Endodermal cell (in vitro differentiated cells): ENCODE measurements at regions not wholly inside any gene's neighbourhood (a gene's known extent, or its start where the extent isn't known, plus 50 kb on each side); places are given as distances from the start of the nearest gene placed in this dataset.

Source experiments
- DNase-seq: peaks from one replicate; pipeline ENCODE4 v3.0.0-alpha.2; 2017
- H3K27ac ChIP-seq: 2 replicates; pipeline ENCODE4 v1.5.1; 2013; ENCODE audit warnings: mild to moderate bottlenecking, low read depth, low read length, moderate library complexity
- H3K27me3 ChIP-seq: 2 replicates; pipeline ENCODE4 v1.6.1; 2013; ENCODE audit warnings: mild to moderate bottlenecking, low read length, moderate library complexity; ENCODE audit not compliant: insufficient read depth, control insufficient read depth, poor library complexity, severe bottlenecking
- H3K36me3 ChIP-seq: 2 replicates; pipeline ENCODE4 v1.7.0; 2013; ENCODE audit warnings: mild to moderate bottlenecking, low read length, moderate library complexity; ENCODE audit not compliant: control insufficient read depth, insufficient read depth
- H3K4me1 ChIP-seq: one replicate; pipeline ENCODE4 v1.7.0; 2013; ENCODE audit warnings: low read length; ENCODE audit not compliant: control insufficient read depth, insufficient read depth
- H3K4me3 ChIP-seq: 2 replicates; pipeline ENCODE4 v1.5.1; 2013; ENCODE audit warnings: mild to moderate bottlenecking, low read length, moderate library complexity
- H3K9ac ChIP-seq: 2 replicates; pipeline ENCODE4 v1.6.1; 2013; ENCODE audit warnings: mild to moderate bottlenecking, low read length, moderate library complexity; ENCODE audit not compliant: poor library complexity, severe bottlenecking; ENCODE audit errors: extremely low read depth
- H3K9me3 ChIP-seq: 2 replicates; pipeline ENCODE4 v1.6.1; 2013; ENCODE audit warnings: mild to moderate bottlenecking, low read length, moderate library complexity; ENCODE audit not compliant: control insufficient read depth
- H3K27ac Mint-ChIP-seq: 2 replicates; pipeline ENCODE4 v1.8.0; 2020; ENCODE audit warnings: mixed read lengths
- H3K27me3 Mint-ChIP-seq: 2 replicates; pipeline ENCODE4 v1.8.0; 2021; ENCODE audit warnings: mild to moderate bottlenecking, mixed read lengths; ENCODE audit not compliant: insufficient read depth
- H3K36me3 Mint-ChIP-seq: 2 replicates; pipeline ENCODE4 v1.8.0; 2020; ENCODE audit warnings: low read depth, mixed read lengths
- H3K4me1 Mint-ChIP-seq: 2 replicates; pipeline ENCODE4 v1.8.0; 2020; ENCODE audit warnings: mixed read lengths
- H3K4me3 Mint-ChIP-seq: 2 replicates; pipeline ENCODE4 v1.8.0; 2020; ENCODE audit warnings: mild to moderate bottlenecking, moderate library complexity, mixed read lengths
- H3K9me3 Mint-ChIP-seq: 2 replicates; pipeline ENCODE4 v1.8.0; 2020; ENCODE audit warnings: mild to moderate bottlenecking, mixed read lengths
- WGBS, 2 experiments: methylation state at CpG; one replicate each; pipeline versions ENCODE4 v1.1.5 to v1.1.7; 2013; ENCODE audit warnings: missing lambda C conversion rate in 2 of 2, mixed read lengths in 1 of 2; ENCODE audit not compliant: insufficient coverage in 1 of 2, insufficient read length in 1 of 2; 5-methylcytosine and 5-hydroxymethylcytosine counted together
- TF ChIP-seq, protein P1 (sequence below): fragments of 200-600 bp; sonication (generic); conservative IDR thresholded peaks from 2 replicates; pipeline ENCODE4 v1.5.0; 2021; ENCODE audit warnings: antibody characterized with exemption, mild to moderate bottlenecking

DNA sequence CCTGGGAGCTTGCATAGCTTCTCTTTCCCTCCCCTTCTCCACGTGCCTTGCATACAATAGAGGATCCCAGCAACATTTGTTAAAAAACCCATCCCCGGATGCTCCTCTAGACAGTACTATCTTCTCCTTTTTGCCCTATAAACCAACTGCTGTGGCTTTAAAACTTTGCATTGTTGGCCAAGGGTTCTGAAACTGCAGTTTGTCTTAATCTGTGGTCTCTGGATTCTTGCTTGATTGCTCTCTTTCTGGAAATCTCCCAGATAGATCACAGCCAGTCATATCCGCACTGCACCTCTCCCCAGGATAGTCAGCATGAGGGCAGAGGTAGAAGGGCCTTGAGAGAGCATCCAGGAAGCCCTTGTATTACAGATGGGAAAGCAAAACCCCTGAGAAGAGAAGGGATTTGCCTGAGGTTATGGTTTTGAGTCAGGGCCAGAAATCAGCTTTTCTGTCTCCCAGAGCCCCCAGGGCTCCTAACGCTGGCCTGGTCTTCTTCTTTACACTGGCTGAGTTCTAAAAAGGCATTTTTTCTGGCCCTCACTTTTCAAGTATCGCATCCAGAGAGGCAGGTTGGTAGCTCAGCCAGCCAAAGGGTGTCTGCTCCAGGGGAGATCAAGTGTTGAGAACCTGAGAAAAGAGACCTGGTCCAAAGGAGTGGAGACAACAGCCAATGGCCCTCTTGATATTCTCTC, 70.6 kb downstream of the ADM start:
- no peaks in the 10 kb centered on the region for H3K27me3 ChIP-seq
- no peak overlapping the region for H3K27ac Mint-ChIP-seq
- no peak for DNase-seq
- H3K36me3 ChIP-seq: no peaks in the 10 kb centered on the region
- H3K27me3 Mint-ChIP-seq: no peaks in the 10 kb centered on the region
- no peak overlapping the region for H3K27ac ChIP-seq
- H3K36me3 Mint-ChIP-seq: no peaks in the 10 kb centered on the region
- TF ChIP-seq, protein P1, sequence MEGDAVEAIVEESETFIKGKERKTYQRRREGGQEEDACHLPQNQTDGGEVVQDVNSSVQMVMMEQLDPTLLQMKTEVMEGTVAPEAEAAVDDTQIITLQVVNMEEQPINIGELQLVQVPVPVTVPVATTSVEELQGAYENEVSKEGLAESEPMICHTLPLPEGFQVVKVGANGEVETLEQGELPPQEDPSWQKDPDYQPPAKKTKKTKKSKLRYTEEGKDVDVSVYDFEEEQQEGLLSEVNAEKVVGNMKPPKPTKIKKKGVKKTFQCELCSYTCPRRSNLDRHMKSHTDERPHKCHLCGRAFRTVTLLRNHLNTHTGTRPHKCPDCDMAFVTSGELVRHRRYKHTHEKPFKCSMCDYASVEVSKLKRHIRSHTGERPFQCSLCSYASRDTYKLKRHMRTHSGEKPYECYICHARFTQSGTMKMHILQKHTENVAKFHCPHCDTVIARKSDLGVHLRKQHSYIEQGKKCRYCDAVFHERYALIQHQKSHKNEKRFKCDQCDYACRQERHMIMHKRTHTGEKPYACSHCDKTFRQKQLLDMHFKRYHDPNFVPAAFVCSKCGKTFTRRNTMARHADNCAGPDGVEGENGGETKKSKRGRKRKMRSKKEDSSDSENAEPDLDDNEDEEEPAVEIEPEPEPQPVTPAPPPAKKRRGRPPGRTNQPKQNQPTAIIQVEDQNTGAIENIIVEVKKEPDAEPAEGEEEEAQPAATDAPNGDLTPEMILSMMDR: no peak
- no peaks in the 10 kb centered on the region for H3K4me1 Mint-ChIP-seq
- H3K4me3 Mint-ChIP-seq: no peak overlapping the region
- peaks cover 9% of the 10 kb centered on the region for H3K9me3 ChIP-seq
- 85 to 86% methylated on average over 3 to 5 of the region's 5 CpGs for WGBS, 2 experiments
- H3K9me3 Mint-ChIP-seq: peaks cover 2% of the 10 kb centered on the region
- no peak overlapping the region for H3K4me3 ChIP-seq
- H3K9ac ChIP-seq: no peak overlapping the region
- peaks cover 4% of the 10 kb centered on the region for H3K4me1 ChIP-seq

DNA sequence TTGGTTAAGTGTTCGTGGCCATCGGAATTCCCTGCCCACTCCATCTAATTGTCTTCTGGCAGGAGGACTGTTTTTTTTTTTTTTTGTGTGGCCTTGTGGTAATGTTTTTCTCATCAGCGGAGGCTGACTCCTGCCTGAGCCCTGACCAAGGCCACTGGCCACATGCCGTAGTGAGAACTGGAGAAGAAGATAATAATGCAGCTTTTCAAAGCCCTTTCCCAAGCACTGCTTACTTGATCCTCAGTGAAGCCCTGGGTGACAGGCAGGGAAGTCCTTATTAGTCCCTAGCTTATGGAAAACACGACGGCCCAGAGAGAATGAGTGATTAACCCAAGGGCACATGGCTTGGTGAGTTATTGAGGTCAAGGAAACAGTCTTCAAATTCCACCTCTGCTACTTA, 71.2 kb downstream of the ADM start:
- H3K4me3 ChIP-seq: no peak overlapping the region
- Mint-ChIP-seq H3K27me3 (peaks cover 1% of the 10 kb centered on the region), H3K4me1 (no peaks in the 10 kb centered on the region), H3K4me3 (no peak overlapping the region), H3K27ac (no peak overlapping the region), H3K36me3 (no peaks in the 10 kb centered on the region), H3K9me3 (no peaks in the 10 kb centered on the region)
- DNase-seq: no peak
- WGBS, 2 experiments: 93% methylated on average over 3 to 6 of the region's 6 CpGs
- peaks cover 4% of the 10 kb centered on the region for H3K4me1 ChIP-seq
- H3K36me3 ChIP-seq: no peaks in the 10 kb centered on the region
- H3K9ac ChIP-seq: no peak overlapping the region
- H3K27ac ChIP-seq: no peak overlapping the region
- no peaks in the 10 kb centered on the region for H3K27me3 ChIP-seq
- TF ChIP-seq, protein P1: no peak
- H3K9me3 ChIP-seq: peaks cover 2% of the 10 kb centered on the region

DNA sequence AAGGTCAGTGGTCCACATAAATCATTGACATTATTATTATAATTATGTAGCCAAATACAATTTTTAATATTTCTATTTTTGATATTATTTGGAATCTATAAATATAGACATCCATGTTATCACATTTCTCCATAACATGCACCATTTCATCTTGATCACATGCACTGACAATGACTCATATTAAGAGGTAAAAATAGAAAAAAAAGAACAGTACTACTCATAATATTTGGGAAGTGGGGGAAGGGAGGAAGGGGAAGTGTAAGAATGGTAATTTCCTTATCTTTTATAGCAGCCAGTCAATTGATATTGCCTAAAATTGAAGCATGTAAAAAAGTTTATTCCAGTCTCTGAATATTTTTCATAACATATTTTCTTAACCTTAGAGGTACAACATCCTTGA, 72.3 kb downstream of the ADM start:
- peaks cover 1% of the 10 kb centered on the region for H3K27me3 Mint-ChIP-seq

More for the DNA sequence above, 72.3 kb downstream of the ADM start:
- DNase-seq: no peak
- TF ChIP-seq, protein P1: no peak
- H3K27me3 ChIP-seq: no peaks in the 10 kb centered on the region
- no peaks in the 10 kb centered on the region for H3K4me1 Mint-ChIP-seq
- H3K9ac ChIP-seq: no peak overlapping the region
- no peaks in the 10 kb centered on the region for H3K9me3 ChIP-seq
- no peak overlapping the region for H3K4me3 ChIP-seq
- no peak overlapping the region for H3K27ac ChIP-seq
- H3K27ac Mint-ChIP-seq: no peak overlapping the region
- no peaks in the 10 kb centered on the region for H3K36me3 ChIP-seq
- no peaks in the 10 kb centered on the region for H3K36me3 Mint-ChIP-seq
- no peaks in the 10 kb centered on the region for H3K9me3 Mint-ChIP-seq
- no peak overlapping the region for H3K4me3 Mint-ChIP-seq
- peaks cover 4% of the 10 kb centered on the region for H3K4me1 ChIP-seq
